Gastrocnemius medialis (tissue), 4 donors: ENCODE measurements at regions not wholly inside any gene's neighbourhood (a gene's known extent, or its start where the extent isn't known, plus 50 kb on each side); places are given as distances from the start of the nearest gene placed in this dataset.

ENCODE experiments used
- ATAC-seq, 2 donors: fragments of 150-250 bp; one replicate each; pipeline ENCODE4 v1.9.1; 2016
- DNase-seq, 2 donors: peaks; one replicate each; pipeline ENCODE4 v3.0.0-alpha.2; 2019
- H3K27ac ChIP-seq, 4 donors: fragments of 200-600 bp; sonication (generic); 1 replicate in 1 of 4; 2 replicates in 3 of 4; pipeline ENCODE4 v1.5.1; 2016 to 2018; ENCODE audit warnings: mild to moderate bottlenecking in 2 of 4, moderate library complexity in 1 of 4
- H3K27me3 ChIP-seq, 3 donors: fragments of 200-600 bp; sonication (generic) in 2 of 3; 1 replicate in 1 of 3; 2 replicates in 2 of 3; pipeline versions ENCODE4 v1.5.1 to v1.6.0; 2016 to 2019; ENCODE audit warnings: mild to moderate bottlenecking in 1 of 3, moderate library complexity in 1 of 3
- H3K36me3 ChIP-seq, 2 donors: fragments of 200-600 bp; sonication (generic) in 1 of 2; one replicate each; pipeline ENCODE4 v1.5.1; 2017 to 2018
- H3K4me1 ChIP-seq, 2 donors: fragments of 200-600 bp; sonication (generic) in 1 of 2; one replicate each; pipeline ENCODE4 v1.5.1; 2016 to 2017; ENCODE audit warnings: mild to moderate bottlenecking in 2 of 2
- H3K4me3 ChIP-seq, 4 donors: fragments of 200-600 bp; sonication (generic) in 3 of 4; 1 replicate in 1 of 4; 2 replicates in 3 of 4; pipeline ENCODE4 v1.5.1; 2016 to 2019; ENCODE audit warnings: mild to moderate bottlenecking in 2 of 4
- H3K9me3 ChIP-seq, 3 donors: fragments of 200-600 bp; sonication (generic) in 2 of 3; 1 replicate in 1 of 3; 2 replicates in 2 of 3; pipeline ENCODE4 v1.5.1; 2016 to 2019
- CTCF ChIP-seq, 5 experiments: fragments of 450-650 bp in 3 of 5; fragments of 200-600 bp in 2 of 5; sonication (generic) in 2 of 5; IDR thresholded peaks in 4 of 5; conservative IDR thresholded peaks in 1 of 5; 1 replicate in 4 of 5; 2 replicates in 1 of 5; pipeline ENCODE4 v1.5.1; 2016 to 2019; ENCODE audit warnings: antibody characterized with exemption in 5 of 5, mild to moderate bottlenecking in 3 of 5, moderate library complexity in 3 of 5
- POLR2A ChIP-seq, 2 donors: fragments of 450-650 bp; IDR thresholded peaks; one replicate each; pipeline ENCODE4 v1.6.1; 2017; ENCODE audit warnings: antibody characterized with exemption in 2 of 2, mild to moderate bottlenecking in 2 of 2, moderate library complexity in 2 of 2
- in situ Hi-C, 4 donors: fragments of 200-750 bp; cut with MboI; loops; one replicate each; pipeline versions ENCODE4 v1.15.0 to v1.8.0; 2017; ENCODE audit warnings: low sequenced_read_pairs in 4 of 4
- intact Hi-C: fragments of 100-400 bp; cut with DNase I; formaldehyde crosslinking; loops from one replicate; pipeline ENCODE4 v1.15.1; 2023; ENCODE audit warnings: low total_unique reads

GRCh38 chr1:59045137-59045536, 251.8 kb upstream of the FGGY start:
- H3K27me3 ChIP-seq: no peaks in the 10 kb centered on the region
- H3K4me1 ChIP-seq: peaks cover 17 to 19% of the 10 kb centered on the region in 2 donors
- in situ Hi-C loops (no loop called here), intact Hi-C loops (no loop called here)
- TF ChIP-seq CTCF (IDR thresholded peaks at IDR 0.05 in 4 of 5, conservative IDR thresholded peaks at IDR 0.05 in 1 of 5) (no peak), POLR2A (IDR thresholded peaks at IDR 0.05) (no peak)
- H3K36me3 ChIP-seq: no peaks in the 10 kb centered on the region
- ATAC-seq (no peak), DNase-seq (no peak)
- no peaks in the 10 kb centered on the region for H3K9me3 ChIP-seq
- no peak overlapping the region for H3K27ac ChIP-seq
- H3K4me3 ChIP-seq: no peak overlapping the region

GRCh38 chr1:59045636-59046035, 251.3 kb upstream of the FGGY start:
- Histone ChIP-seq H3K4me3 (no peak overlapping the region), H3K27me3 (no peaks in the 10 kb centered on the region), H3K36me3 (no peaks in the 10 kb centered on the region), H3K27ac (no peak overlapping the region), H3K9me3 (no peaks in the 10 kb centered on the region), H3K4me1 (peaks cover 17 to 19% of the 10 kb centered on the region in 2 donors)
- ATAC-seq (no peak), DNase-seq (no peak)
- TF ChIP-seq CTCF (IDR thresholded peaks at IDR 0.05 in 4 of 5, conservative IDR thresholded peaks at IDR 0.05 in 1 of 5) (no peak), POLR2A (IDR thresholded peaks at IDR 0.05) (no peak)
- in situ Hi-C loops: no loop called here
- intact Hi-C loops: no loop called here

GRCh38 chr1:59046134-59046533, 250.8 kb upstream of the FGGY start:
- H3K27ac ChIP-seq: no peak overlapping the region
- DNase-seq: no peak
- no peak overlapping the region for H3K4me3 ChIP-seq
- intact Hi-C loops: no loop called here
- peaks cover 17 to 19% of the 10 kb centered on the region in 2 donors for H3K4me1 ChIP-seq
- H3K9me3 ChIP-seq: no peaks in the 10 kb centered on the region
- no peak for ATAC-seq
- in situ Hi-C loops: no loop called here
- H3K36me3 ChIP-seq: no peaks in the 10 kb centered on the region
- TF ChIP-seq POLR2A (IDR thresholded peaks at IDR 0.05): no peak
- H3K27me3 ChIP-seq: no peaks in the 10 kb centered on the region

- Histone ChIP-seq H3K9me3 (no peaks in the 10 kb centered on the region), H3K4me1 (peaks cover 17 to 19% of the 10 kb centered on the region in 2 donors), H3K36me3 (no peaks in the 10 kb centered on the region), H3K4me3 (no peak overlapping the region), H3K27ac (no peak overlapping the region), H3K27me3 (no peaks in the 10 kb centered on the region)
- ATAC-seq (no peak), DNase-seq (no peak)
- intact Hi-C loops: no loop called here
- TF ChIP-seq POLR2A (IDR thresholded peaks at IDR 0.05) (no peak), CTCF (IDR thresholded peaks at IDR 0.05 in 4 of 5, conservative IDR thresholded peaks at IDR 0.05 in 1 of 5) (no peak)
- in situ Hi-C loops: no loop called here
Observed at GRCh38 chr1:59046730-59047157, 250.2 kb upstream of the FGGY start.

- DNase-seq (no peak), ATAC-seq (no peak)
- Histone ChIP-seq H3K4me1 (peaks cover 3 to 18% of the 10 kb centered on the region in 2 donors), H3K36me3 (no peaks in the 10 kb centered on the region), H3K27me3 (no peaks in the 10 kb centered on the region), H3K4me3 (no peak overlapping the region), H3K27ac (no peak overlapping the region), H3K9me3 (no peaks in the 10 kb centered on the region)
- in situ Hi-C loops (loop anchor here in 2 of 4 donors (25.0 kb wide), 1 partner anchor 264 kb away; the partner anchor contains the start of gene JUN (in 2 of the 2)), intact Hi-C loops (no loop called here)
- TF ChIP-seq POLR2A (IDR thresholded peaks at IDR 0.05) (no peak), CTCF (IDR thresholded peaks at IDR 0.05 in 4 of 5, conservative IDR thresholded peaks at IDR 0.05 in 1 of 5) (no peak)
Observed at GRCh38 chr1:59051007-59051406, 245.9 kb upstream of the FGGY start.
